ENCODE measurements at regions not wholly inside any gene's neighbourhood (a gene's known extent, or its start where the extent isn't known, plus 50 kb on each side); places are given as distances from the start of the nearest gene placed in this dataset.
A peak's percentile ranks its signal among the peaks of the same experiment; 100 is the strongest.

GRCh38 chr7:47670729-47671128, 88.8 kb upstream of the TNS3 start:
- no peak for DNase-seq (ENCODE audit: low read depth)
- no peak overlapping the region for H3K4me3 ChIP-seq (ENCODE audit: control insufficient read depth, low read depth, low read length)
- no peak for TF ChIP-seq CTCF (conservative IDR thresholded peaks at IDR 0.05; ENCODE audit: control insufficient read depth, insufficient read depth, low read depth, low read length)

- no peak for TF ChIP-seq CTCF (conservative IDR thresholded peaks at IDR 0.05; ENCODE audit: control insufficient read depth, insufficient read depth, low read depth, low read length)
- no peak overlapping the region for H3K4me3 ChIP-seq (ENCODE audit: control insufficient read depth, low read depth, low read length)
- no peak for DNase-seq (ENCODE audit: low read depth)
Observed at GRCh38 chr7:47669901-47670384, 88.0 kb upstream of the TNS3 start.

- no peak overlapping the region for H3K4me3 ChIP-seq (ENCODE audit: control insufficient read depth, low read depth, low read length)
- peak; percentile 98 for DNase-seq (ENCODE audit: low read depth)
Observed at GRCh38 chr7:47669178-47669891, 87.4 kb upstream of the TNS3 start.

GRCh38 chr7:47666164-47666862, 84.4 kb upstream of the TNS3 start:
- H3K4me3 ChIP-seq (ENCODE audit: control insufficient read depth, low read depth, low read length), result no peak overlapping the region
- no peak for DNase-seq (ENCODE audit: low read depth)
- no peak for TF ChIP-seq CTCF (conservative IDR thresholded peaks at IDR 0.05; ENCODE audit: control insufficient read depth, insufficient read depth, low read depth, low read length)

More at GRCh38 chr7:47669178-47669891, 87.4 kb upstream of the TNS3 start:
- peak; percentile 27 for TF ChIP-seq CTCF (conservative IDR thresholded peaks at IDR 0.05; ENCODE audit: control insufficient read depth, insufficient read depth, low read depth, low read length)

GRCh38 chr7:47664650-47665195, 82.8 kb upstream of the TNS3 start:
- no peak for DNase-seq (ENCODE audit: low read depth)
- no peak overlapping the region for H3K4me3 ChIP-seq (ENCODE audit: control insufficient read depth, low read depth, low read length)
- no peak for TF ChIP-seq CTCF (conservative IDR thresholded peaks at IDR 0.05; ENCODE audit: control insufficient read depth, insufficient read depth, low read depth, low read length)

GRCh38 chr7:47663851-47664250, 81.9 kb upstream of the TNS3 start:
- H3K4me3 ChIP-seq (ENCODE audit: control insufficient read depth, low read depth, low read length), result no peak overlapping the region
- no peak for TF ChIP-seq CTCF (conservative IDR thresholded peaks at IDR 0.05; ENCODE audit: control insufficient read depth, insufficient read depth, low read depth, low read length)
- no peak for DNase-seq (ENCODE audit: low read depth)
